ENCODE measurements at regions not wholly inside any gene's neighbourhood (a gene's known extent, or its start where the extent isn't known, plus 50 kb on each side); places are given as distances from the start of the nearest gene placed in this dataset.

DNA sequence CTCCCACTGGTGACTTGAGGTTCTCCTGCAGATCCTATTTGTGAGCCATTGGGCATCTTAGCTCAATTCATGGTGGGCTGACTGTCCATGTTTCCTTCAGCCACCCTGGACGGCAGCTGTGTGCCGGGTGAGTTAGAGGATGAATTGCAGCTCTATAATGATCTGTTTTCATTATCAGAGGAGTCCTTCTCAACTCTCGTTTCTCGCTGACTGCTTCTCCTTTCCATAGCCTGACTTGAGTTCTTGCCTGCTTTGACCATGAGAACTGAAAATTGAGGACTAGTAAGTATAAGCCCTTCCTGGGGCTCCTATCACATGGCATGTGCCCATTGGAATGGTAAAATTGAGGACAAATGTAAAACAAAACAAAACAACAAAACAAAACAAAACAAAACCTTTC is 121.8 kb downstream of the CDC42EP3 start:
- no peak for DNase-seq

DNA sequence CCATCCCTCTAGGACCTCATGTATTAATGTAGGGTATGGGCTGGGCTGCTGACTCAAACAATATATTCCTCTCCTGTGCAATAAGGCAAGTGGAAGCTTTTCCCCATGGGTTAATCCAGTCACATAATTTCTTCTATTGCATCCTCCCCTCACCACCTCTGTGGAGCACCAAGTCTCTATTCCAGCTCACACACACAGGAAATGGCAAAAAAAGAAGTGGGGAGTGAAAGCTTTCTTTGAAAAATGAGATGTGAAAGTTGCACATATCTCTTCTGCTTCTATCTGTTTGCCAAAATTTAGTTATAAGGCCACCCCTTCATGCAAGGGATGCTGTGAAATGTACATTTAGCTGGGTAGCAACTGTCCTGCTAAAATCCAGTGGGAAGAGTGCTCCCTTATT is 121.3 kb downstream of the CDC42EP3 start:
- DNase-seq, result no peak

DNA sequence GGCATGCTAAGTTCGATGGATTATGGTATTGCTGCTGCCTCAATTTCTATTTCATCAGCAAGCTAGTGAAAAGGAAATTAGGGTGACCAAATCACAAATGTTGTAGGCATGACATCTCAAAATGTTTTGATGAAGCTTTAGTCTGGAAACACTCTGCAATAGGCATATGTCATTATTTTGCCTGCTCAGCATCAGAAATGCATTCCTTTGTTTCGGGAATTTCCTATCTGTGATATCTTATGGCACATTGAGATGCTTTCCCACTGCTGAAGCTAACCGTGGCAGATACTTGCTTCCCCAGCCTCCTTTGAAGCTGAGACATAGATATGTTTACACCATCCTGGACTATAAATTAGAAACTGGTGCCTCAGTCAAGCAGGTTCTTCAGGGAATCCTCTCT is 119.7 kb downstream of the CDC42EP3 start:
- DNase-seq, result no peak

DNA sequence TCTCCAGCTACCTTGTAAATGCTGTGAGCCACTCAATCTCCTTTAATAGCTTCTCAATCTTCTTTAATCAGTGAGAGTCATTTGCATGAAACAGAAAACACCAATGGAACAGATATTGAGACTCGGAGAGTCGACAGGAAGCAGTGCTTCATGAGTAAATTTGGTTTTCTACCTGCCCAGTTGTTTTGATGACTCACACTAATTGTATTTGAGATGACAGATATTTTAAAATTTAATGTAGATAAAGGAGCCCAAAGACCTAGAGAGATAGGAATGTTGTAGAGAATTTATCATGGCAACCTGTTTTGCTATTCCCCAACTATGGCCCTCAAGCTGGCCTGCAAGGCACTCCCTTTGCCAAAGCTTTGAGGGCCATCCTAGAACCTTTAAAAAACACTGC is 119.1 kb downstream of the CDC42EP3 start:
- no peak for DNase-seq

DNA sequence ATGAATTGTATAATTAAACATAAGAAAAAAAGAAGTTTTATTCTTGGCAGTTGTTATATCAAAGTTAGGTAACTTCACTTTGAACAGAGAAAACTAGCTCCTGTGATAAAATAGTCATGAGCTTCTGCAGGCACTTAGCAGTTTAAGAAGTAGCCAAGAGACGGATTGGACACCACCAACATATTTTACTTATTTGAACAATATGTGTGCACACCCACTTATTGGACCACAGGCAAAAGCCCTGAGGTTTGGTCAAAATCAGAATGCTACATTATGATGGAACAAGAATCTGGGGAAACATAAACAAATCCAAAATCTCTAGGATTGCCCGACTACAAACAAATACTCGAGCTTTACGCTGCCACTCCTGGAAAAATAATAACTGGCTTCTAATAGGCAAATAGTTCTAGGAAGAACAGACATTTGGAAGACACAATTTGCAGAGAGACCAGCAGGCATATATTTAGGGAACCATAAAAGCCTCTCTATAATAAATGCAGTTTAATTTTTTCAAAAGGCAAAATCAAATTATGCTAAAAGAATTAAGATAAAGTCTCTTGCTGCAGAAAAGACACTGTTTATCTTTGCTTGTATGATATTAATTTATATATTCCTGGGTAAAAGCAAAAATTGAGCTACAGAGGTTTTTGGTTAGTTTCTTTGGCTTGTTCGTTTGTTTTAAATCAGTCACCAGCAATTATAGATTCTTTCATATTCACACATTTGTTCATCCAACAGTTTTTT is 117.9 kb downstream of the CDC42EP3 start:
- DNase-seq, result no peak

DNA sequence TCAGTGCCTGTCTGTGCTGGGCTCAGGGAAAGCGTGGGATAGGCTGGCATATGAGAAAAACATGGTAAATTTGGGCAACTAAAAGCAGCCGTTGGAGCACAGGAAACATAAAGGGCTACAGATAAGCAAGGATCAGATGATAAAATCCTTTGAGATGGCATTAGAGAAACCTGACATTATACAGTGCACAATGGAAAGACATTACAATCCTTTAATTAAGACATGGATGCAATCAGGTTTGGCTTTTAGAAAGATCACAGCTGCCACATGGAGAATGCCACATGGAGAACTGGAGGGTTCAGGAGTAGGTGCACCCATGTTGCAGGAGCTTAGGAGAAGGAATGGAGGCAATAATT is 117.3 kb downstream of the CDC42EP3 start:
- no peak for DNase-seq

DNA sequence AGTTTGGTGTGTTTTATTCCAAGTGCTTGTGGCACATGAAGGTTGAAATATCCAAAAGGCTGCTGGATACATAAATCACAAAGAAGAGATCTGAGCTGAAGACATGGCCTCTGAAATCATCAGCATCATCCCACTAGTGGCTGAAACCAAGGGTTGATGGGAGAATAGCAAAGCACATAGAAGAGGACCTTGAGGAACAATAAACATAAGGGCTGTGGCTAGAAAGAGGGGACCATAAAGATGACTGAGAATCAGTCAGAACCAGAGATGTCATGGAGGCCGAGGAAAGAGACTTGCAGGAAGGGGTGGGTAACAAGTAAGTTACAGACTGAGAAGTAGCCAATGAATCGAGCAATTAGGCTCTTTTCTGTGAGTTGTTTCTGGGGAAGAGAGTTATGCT is 116.8 kb downstream of the CDC42EP3 start:
- no peak for DNase-seq

DNA sequence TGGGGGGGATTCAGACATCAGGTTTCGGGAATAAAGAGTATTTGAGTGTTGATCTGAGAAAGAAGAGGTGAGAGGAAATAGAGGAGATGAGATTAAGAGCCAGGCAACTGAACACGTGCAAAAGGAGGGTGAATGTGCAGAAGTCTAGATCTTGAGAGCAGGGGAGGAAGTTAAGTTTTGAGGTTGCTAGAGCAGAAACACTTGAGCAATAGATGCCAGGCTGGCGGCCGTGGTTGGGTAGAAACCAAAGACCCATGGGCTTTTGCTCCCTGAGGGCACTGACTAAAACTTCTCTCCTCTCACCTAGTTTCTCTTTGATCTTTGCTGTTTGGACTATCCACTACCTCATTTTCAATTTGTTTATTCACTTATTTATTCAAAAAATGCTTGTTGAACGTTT is 116.0 kb downstream of the CDC42EP3 start:
- no peak for DNase-seq

DNA sequence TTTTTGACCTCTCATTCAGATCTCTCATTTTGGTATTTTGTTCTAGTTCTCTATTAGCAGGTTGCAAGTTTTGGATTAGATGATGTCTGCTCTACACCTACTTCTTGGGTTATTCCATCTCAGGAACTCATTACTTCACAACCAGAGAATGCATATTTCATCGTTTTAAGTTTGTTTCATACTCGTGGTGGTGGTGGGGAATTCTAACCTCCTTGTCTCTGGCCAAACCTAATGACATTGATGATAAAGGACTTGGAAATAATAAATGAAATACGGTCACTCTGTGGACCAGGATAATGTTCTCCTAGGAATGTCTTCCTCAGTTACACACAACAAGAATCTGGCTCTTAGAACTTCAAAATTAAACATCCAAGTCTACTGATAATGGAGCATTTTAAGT is 115.2 kb downstream of the CDC42EP3 start:
- no peak for DNase-seq

DNA sequence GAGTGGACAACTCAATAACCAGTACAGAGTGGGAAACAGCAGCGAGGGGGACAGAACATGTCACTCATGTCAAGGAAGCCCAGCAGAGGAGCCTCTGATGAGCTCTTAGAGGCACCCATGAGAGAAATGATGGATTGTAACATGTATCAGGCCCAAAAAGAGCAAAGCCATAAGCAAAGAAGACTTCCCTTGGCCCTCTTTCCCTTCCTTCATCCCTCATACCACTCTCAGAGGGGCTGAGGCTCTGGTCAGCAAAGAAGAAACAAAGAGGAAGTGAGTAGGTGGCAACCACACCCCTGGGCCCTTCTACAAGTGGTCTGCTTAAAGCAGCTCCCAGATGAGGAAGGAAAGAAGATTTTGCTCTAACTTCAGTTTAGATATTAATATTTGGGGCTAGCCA is 112.8 kb downstream of the CDC42EP3 start:
- no peak for DNase-seq

DNA sequence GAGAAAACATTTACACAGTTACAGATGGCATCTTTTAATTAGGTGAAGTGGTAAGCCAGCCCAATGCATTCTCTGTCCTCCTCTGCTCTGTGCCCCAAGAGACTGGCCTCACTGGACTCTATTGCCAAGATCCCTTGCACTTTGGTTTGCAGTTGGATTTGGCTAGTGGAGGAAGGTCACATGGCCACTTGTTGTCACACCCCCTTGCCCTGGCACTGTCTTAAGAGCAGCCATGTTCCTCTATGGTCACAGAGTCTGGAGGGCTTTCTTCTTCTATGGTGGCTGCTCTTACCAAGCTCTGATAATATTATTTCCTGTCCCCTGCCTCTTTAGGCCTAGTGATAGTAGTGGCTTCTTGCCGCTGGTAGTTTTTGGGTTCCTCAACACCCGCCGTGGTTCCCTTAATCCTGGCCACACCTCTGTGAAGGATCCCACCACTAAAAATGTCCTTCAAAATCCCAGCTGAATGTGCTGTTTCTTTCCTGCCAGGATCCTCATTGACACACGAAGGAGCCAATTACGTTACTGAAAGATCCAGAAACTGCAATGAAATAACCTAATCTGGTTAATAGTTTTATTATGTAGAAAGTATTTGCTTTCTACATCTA is 111.1 kb downstream of the CDC42EP3 start:
- no peak for DNase-seq

DNA sequence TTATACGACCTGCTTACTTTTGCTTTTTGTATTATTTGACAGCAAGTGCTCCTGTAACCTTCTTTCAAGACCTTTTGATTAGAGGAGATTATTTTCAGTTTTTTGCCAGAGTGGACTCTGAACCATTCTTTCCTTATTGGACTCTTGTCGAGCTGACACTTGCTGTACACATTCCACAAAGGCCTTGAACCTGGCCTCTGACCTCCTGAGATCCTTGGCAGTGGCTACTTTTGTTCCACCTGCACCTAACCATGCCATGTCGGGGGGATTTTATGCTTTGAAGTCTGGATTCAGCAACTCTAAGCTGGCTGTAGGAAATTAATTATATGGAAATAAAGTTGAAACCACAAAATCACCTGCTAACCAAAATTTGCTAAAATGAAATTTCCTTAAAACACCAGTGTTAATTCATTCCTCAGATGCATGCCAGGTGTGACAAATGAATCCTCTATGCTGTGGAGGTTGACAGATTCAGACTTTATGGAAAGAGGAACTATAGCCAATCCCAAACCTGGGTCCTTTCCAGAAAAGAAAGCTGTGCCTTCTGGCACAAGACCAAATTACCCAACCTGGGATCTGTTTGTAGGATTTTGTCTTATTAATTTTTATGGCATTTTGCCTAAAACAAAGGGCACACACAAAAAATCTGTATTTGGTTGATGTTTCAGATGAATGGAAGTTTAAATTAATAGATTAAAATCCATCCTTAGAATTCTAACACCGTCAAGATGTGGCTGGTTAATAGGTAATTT is 110.4 kb downstream of the CDC42EP3 start:
- DNase-seq, result no peak

DNA sequence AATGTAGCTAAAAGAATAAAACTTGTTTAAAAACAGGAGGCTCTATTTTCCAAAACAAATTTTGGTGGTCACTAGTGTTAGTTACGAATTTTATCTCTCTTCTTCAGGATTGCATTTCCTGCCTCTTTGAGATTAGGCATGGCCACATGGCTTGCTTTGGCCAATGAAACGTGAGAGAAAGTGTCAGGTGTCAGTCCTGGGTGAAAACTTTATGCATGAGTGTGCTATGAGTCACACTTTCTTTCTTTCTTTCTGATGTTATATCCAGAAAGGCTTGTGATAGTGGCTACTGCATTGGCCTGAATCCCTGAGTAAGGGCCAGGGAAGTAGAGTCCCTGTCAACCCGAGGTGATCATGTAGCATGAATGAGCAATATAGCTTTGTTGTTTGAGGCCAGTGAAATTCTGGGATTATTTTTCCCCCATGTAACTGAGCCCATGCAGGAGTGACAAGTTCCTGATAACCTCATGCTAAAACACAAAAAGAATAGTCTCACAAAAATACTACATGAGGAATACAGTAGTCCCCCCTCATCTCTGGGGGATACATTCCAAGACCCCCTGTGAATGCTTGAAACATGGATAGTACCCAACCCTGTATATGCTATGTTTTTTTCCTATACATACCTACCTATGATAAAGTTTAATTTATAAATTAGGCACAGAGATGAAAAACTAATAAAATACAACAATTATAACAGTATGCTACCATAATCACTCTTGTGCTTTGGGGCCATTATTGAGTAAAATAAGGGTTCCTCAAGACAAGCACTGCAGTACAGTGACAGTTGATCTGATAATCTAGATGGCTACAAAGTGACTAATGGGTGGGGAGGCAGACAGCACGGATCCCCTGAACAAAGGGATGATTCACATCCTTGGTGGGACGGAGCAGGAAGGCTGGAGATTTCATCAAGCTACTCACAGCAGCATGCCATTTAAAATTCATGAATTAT is 109.5 kb downstream of the CDC42EP3 start:
- no peak for DNase-seq

DNA sequence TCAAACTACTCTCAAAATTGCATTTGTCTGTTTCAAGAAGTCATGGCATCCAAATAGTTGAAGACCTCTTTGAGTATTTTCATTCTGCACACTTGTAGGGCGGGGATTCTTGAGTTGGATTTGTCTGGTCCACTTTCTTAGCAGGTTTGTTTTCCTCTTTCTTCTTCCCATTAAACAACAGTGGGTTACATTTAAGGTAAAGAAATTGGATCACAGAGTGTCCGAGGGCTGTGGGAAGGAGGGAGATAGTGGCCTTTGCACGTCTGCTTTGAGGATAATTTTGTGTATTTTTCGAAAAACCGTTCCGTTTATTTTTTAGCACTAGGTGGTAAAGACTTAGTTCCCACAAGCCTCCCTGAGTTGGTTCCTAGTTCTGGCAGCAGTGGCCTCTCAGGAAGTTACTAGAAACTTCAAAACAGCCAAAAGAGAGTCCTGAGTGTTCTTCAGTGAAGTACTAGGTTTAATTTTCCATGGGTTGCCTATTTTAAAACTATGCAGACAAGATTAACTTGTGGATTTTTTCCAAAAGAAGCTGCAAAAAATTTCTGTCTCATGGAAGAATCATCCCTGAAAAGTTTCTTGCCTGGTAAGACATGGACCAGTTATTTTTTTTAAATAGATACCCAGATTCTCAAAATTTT is 107.9 kb downstream of the CDC42EP3 start:
- no peak for DNase-seq

DNA sequence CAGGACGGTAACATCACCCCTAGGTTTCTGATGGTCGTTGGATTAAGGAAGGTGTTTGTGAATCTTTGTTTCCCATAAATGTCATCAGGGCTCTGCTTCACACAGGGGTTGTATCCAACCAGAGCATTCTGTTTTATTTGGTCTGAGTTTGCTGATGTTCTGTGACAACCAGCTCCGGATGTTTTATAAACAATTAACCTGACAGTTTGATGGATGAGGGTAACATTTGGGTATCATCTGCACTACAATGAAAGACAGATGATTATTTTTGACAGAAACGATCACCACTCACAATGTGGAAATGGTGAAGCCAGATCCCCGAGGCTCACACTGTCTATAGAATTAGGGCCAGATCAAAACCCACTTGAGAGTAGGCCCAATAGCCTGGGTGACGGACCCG is 107.1 kb downstream of the CDC42EP3 start:
- no peak for DNase-seq

DNA sequence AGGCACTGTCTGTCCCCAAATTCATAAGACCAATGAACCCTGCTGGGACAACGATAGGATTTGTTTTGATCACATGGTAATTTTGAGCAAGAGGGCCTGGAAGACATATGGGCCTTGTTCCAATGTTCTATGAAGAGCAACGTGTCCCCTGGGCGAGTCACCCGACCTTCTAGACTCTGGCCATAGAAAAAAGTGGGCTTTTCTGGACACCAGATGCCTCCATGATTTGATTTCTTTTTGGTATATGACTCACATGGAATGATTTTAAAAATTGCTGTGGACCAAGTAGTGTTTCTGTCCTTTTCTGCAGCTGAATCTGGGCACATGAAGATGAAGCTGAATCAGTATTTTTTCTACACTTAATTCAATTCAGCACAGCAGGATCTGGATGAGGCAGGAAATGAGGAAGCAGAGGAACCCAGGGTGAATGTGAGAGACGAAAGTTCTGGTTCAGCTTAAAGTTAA is 104.9 kb downstream of the CDC42EP3 start:
- no peak for DNase-seq

DNA sequence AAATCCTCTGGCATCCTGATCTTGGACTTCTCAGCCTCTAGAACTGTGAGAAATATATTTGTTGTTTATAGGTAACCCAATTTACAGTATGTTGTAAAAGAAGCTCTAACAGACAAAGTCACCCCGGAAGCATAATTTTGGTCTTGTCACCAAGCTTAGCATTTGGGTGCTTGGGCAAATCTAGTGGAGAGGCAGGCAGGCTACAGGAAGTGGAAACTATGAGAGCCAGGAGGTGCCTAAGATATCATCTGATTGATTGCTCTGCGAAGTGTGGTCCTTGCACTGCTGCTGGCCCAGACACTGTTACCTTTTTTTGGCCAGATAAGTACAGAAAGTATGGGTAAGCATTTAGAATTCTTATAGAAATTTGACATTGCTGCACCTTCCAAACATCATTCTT is 102.9 kb downstream of the CDC42EP3 start:
- DNase-seq, result no peak

DNA sequence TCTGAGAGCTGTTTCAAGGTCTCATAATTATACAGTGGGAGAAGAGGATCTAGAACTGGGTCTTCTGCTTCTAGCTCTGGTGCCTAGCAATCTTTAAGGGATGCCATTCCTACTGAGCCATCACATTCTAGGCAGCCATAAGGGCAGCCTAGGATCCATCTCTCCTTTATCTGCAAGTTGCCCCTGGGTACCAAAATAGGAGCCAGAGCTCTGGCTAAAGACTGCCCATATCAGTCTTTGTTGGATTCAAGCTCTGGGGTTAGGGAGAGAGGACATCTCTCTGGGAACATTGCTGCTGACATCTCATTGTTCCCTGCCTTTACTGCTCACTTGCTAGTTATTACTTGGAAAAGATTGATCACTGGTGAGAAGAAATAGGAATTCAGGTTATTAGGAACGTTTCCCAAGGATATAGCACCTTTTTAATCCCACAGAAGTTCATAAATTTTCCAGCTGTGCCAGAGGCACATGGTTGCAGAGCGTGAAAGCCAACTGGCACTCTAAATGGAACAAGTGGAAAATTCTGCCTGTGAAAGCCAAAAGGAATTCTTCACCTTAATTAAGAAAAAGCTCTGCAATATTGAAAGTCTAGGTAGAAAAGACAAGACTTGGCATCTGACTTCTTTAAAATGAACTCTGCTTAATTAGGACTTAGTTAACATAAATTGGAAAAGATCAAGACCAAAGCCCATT is 102.2 kb downstream of the CDC42EP3 start:
- DNase-seq, result no peak

DNA sequence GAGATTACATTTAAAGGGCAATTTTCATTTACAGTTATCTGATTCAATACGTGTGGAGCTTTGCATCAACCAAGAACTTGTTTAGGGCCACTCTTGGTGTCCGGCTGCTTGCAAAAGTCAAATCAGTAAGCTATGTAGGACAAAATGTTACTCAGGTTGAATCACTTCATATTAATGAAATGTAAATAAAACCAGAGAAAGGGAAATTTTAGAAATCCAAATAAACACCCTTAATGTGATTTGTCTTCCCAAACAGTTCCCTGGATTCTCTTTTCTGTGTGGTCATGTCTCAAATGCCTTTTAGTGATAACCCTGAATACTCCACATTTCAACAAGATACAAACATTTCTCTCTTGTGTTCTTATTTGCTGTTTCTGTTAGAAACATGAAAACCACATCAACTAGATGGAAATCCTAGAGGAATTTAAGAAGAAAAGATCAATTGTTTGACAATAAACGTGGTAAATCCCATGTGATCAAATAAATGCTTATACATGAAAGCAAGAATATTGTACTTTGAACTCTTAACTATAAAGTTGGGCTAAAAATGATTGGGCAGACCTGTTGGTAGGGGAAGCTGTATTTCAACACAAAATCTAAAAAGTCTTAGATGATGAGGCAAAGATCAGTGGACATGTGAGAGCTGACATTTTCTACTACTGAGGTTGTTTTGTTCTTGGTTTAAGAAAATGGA is 101.3 kb downstream of the CDC42EP3 start:
- no peak for DNase-seq

DNA sequence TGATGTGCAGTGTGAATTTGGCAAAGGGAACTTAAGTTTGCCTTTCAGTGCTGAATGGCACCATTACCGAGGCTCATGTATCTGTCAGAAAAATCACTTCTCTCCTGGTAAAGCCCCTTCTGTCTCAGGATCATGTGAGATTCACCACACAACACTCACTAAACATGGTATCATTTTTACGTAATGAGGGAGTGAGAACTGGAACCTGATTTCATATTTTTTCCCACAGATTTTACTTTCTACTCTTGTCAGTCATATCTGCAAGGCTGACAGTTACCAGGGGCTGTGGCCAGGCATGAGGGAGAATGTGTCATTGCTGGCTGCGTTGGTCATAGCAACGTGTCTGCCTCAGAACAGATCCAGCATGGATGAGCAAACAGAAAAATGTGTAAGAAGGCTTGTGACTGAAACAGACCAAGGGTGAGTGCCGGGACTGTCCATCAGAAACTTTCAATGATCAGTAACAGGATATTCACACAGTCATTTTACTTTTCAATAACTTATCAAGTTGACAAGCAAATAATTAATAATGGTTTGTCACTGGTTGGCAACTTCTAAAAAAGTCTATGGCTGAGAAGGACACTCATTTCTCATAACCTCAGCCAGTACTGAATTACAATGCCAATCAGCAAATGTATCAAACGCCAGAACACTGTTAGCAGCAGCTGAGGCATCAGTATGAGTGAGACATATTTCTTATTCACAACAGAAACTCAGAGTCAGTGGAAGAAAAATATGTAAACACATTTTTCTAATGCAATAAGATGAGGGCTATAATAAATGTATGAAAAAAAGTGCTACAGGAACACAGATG is 100.5 kb downstream of the CDC42EP3 start:
- no peak for DNase-seq

All from activated CD4-positive, alpha-beta T cell treated with anti-CD3 and anti-CD28 coated beads, Interleukin-2, amount 50 U/mL, for 1 hour (primary cell).